H1 (cell line): ENCODE measurements at regions not wholly inside any gene's neighbourhood (a gene's known extent, or its start where the extent isn't known, plus 50 kb on each side); places are given as distances from the start of the nearest gene placed in this dataset.

Source experiments
- CTCF ChIA-PET: fragments of 300-600 bp; sonication (Branson Sonifier 250); formaldehyde crosslinking; loops from one replicate; lab custom pipeline; 2021; ENCODE audit not compliant: partially characterized antibody; lab: Charles Lee
- POLR2A ChIA-PET: fragments of 300-600 bp; sonication (Branson Sonifier 250); formaldehyde crosslinking; loops from one replicate; lab custom pipeline; 2021; ENCODE audit warnings: inconsistent platforms; ENCODE audit not compliant: partially characterized antibody; lab: Charles Lee
- DNase-seq, 2 experiments: peaks; one replicate each; pipeline versions ENCODE4 v3.0.0 to v3.0.0-alpha.2; 2010 to 2022; ENCODE audit warnings: low spot score in 2 of 2, low read depth in 1 of 2, mixed read lengths in 1 of 2
- FAIRE-seq: peaks from 2 replicates; lab custom pipeline; 2011; peaks lifted over from hg19 to GRCh38; lab: Jason Lieb, UNC
- H2AFZ ChIP-seq: 2 replicates; pipeline ENCODE4 v1.8.1; 2012; ENCODE audit warnings: low read length, inconsistent platforms
- H2AK5ac ChIP-seq: 2 replicates; pipeline ENCODE4 v1.6.1; 2013; ENCODE audit warnings: low read depth, low read length
- H2BK120ac ChIP-seq: replicated peaks from 2 replicates; pipeline ENCODE3; 2013; ENCODE audit warnings: low read depth, low read length, inconsistent platforms
- H2BK12ac ChIP-seq: 2 replicates; pipeline ENCODE4 v1.6.1; 2013; ENCODE audit warnings: low read depth, low read length
- H2BK15ac ChIP-seq: 2 replicates; pipeline ENCODE4 v1.6.1; 2013; ENCODE audit warnings: low read length
- H2BK20ac ChIP-seq: 2 replicates; pipeline ENCODE4 v1.6.1; 2013; ENCODE audit warnings: low read length
- H2BK5ac ChIP-seq: 2 replicates; pipeline ENCODE4 v1.6.1; 2013; ENCODE audit warnings: low read depth, low read length
- H3K14ac ChIP-seq: 2 replicates; pipeline ENCODE4 v1.6.1; 2013; ENCODE audit warnings: inconsistent platforms; ENCODE audit not compliant: insufficient read length
- H3K18ac ChIP-seq: 2 replicates; pipeline ENCODE4 v1.6.1; 2013; ENCODE audit warnings: low read length; ENCODE audit errors: extremely low read depth
- H3K23ac ChIP-seq: 2 replicates; pipeline ENCODE4 v1.6.1; 2013; ENCODE audit warnings: inconsistent platforms; ENCODE audit not compliant: insufficient read length
- H3K23me2 ChIP-seq: 2 replicates; pipeline ENCODE4 v1.6.1; 2013; ENCODE audit warnings: low read depth, low read length
- H3K27ac ChIP-seq: 2 replicates; pipeline ENCODE4 v1.6.1; 2011; ENCODE audit warnings: low read depth, low read length, inconsistent platforms
- H3K27me3 ChIP-seq, 4 experiments: replicated peaks in 1 of 4; 1 replicate in 1 of 4; 2 replicates in 3 of 4; pipeline versions ENCODE4 v1.6.1 to v1.8.1; 2011 to 2013; ENCODE audit warnings: low read length in 3 of 4, mild to moderate bottlenecking in 3 of 4, inconsistent platforms in 2 of 4, mixed read lengths in 2 of 4, moderate library complexity in 1 of 4; ENCODE audit not compliant: control insufficient read depth in 3 of 4, insufficient read depth in 3 of 4; ENCODE audit errors: extremely low read depth in 1 of 4
- H3K36me3 ChIP-seq, 4 experiments: 2 replicates each; pipeline versions ENCODE4 v1.6.1 to v1.8.1; 2011 to 2013; ENCODE audit warnings: mild to moderate bottlenecking in 4 of 4, low read length in 3 of 4, moderate library complexity in 2 of 4, control low read depth in 1 of 4, inconsistent platforms in 1 of 4; ENCODE audit not compliant: insufficient read depth in 4 of 4, control insufficient read depth in 2 of 4
- H3K4ac ChIP-seq: replicated peaks from 2 replicates; pipeline ENCODE3; 2013; ENCODE audit warnings: low read length, low read depth, mixed read lengths, inconsistent platforms; ENCODE audit not compliant: insufficient read length
- H3K4me1 ChIP-seq, 4 experiments: replicated peaks in 1 of 4; 1 replicate in 1 of 4; 2 replicates in 3 of 4; pipeline versions ENCODE4 v1.6.1 to v1.8.1; 2011 to 2013; ENCODE audit warnings: low read length in 3 of 4, inconsistent platforms in 2 of 4, mixed read lengths in 1 of 4; ENCODE audit not compliant: insufficient read depth in 4 of 4, control insufficient read depth in 3 of 4
- H3K4me2 ChIP-seq, 2 experiments: 2 replicates each; pipeline versions ENCODE4 v1.6.1 to v1.8.1; 2011 to 2013; ENCODE audit warnings: low read depth in 2 of 2, low read length in 2 of 2, control low read depth in 1 of 2, inconsistent platforms in 1 of 2, mild to moderate bottlenecking in 1 of 2; ENCODE audit not compliant: insufficient read depth in 1 of 2
- H3K4me3 ChIP-seq, 4 experiments: fragments of 200-600, 300-600 bp in 1 of 4; sonication (generic), shearing (Covaris generic), sonication (Bioruptor Twin) in 1 of 4; 2 replicates each; pipeline versions ENCODE4 v1.5.1 to v1.8.1; 2011 to 2016; ENCODE audit warnings: low read length in 4 of 4, low read depth in 3 of 4, control low read depth in 2 of 4, inconsistent platforms in 2 of 4, mild to moderate bottlenecking in 2 of 4, mixed read lengths in 1 of 4, moderate library complexity in 1 of 4; ENCODE audit not compliant: insufficient read depth in 2 of 4; ENCODE audit errors: extremely low read depth in 1 of 4
- H3K56ac ChIP-seq: replicated peaks from 2 replicates; pipeline ENCODE3; 2013; ENCODE audit warnings: low read depth, mild to moderate bottlenecking, mixed read lengths, low read length, inconsistent platforms; ENCODE audit not compliant: insufficient read length
- H3K79me1 ChIP-seq: 2 replicates; pipeline ENCODE4 v1.6.1; 2013; ENCODE audit warnings: low read depth, low read length, control low read depth
- H3K79me2 ChIP-seq, 2 experiments: 2 replicates each; pipeline versions ENCODE4 v1.6.1 to v1.8.1; 2012 to 2013; ENCODE audit warnings: low read length in 2 of 2, mild to moderate bottlenecking in 2 of 2, inconsistent platforms in 1 of 2; ENCODE audit not compliant: insufficient read depth in 2 of 2, control insufficient read depth in 1 of 2
- H3K9ac ChIP-seq, 4 experiments: replicated peaks in 1 of 4; 1 replicate in 1 of 4; 2 replicates in 3 of 4; pipeline versions ENCODE4 v1.6.1 to v1.8.1; 2011 to 2013; ENCODE audit warnings: low read depth in 3 of 4, low read length in 3 of 4, control low read depth in 2 of 4, mild to moderate bottlenecking in 2 of 4, moderate library complexity in 2 of 4, inconsistent platforms in 1 of 4; ENCODE audit errors: extremely low read depth in 1 of 4
- H3K9me3 ChIP-seq, 2 experiments: 2 replicates each; pipeline versions ENCODE4 v1.6.1 to v1.8.1; 2012 to 2013; ENCODE audit warnings: mild to moderate bottlenecking in 2 of 2, moderate library complexity in 2 of 2, control low read depth in 1 of 2, inconsistent platforms in 1 of 2, low read depth in 1 of 2, low read length in 1 of 2, mixed read lengths in 1 of 2; ENCODE audit not compliant: insufficient read depth in 2 of 2
- H4K20me1 ChIP-seq, 2 experiments: replicated peaks in 1 of 2; 2 replicates each; pipeline versions ENCODE3 to v1.8.1; 2011 to 2013; ENCODE audit warnings: inconsistent platforms in 2 of 2, low read length in 2 of 2, mild to moderate bottlenecking in 1 of 2; ENCODE audit not compliant: insufficient read depth in 2 of 2, control insufficient read depth in 1 of 2
- H4K5ac ChIP-seq: 2 replicates; pipeline ENCODE4 v1.6.1; 2013; ENCODE audit warnings: low read length, low read depth, mixed read lengths, inconsistent platforms; ENCODE audit not compliant: insufficient read length
- H4K8ac ChIP-seq: 2 replicates; pipeline ENCODE4 v1.8.0; 2013; ENCODE audit warnings: mild to moderate bottlenecking, moderate library complexity, low read length, inconsistent platforms; ENCODE audit not compliant: insufficient read depth; ENCODE audit errors: extremely low read depth
- H4K91ac ChIP-seq: replicated peaks from 2 replicates; pipeline ENCODE3; 2013; ENCODE audit warnings: low read length, mixed read lengths, inconsistent platforms; ENCODE audit not compliant: insufficient read length
- GTF2F1 ChIP-seq: IDR thresholded peaks from 2 replicates; pipeline ENCODE4 v1.6.1; 2012; ENCODE audit warnings: low read depth, low read length, improper control_type of control experiment, borderline replicate concordance
- RAD21 ChIP-seq, 2 experiments: IDR thresholded peaks in 1 of 2; conservative IDR thresholded peaks in 1 of 2; 2 replicates each; pipeline ENCODE4 v1.6.1; 2011; ENCODE audit warnings: low read depth in 2 of 2, low read length in 2 of 2, improper control_type of control experiment in 1 of 2, inconsistent platforms in 1 of 2, mild to moderate bottlenecking in 1 of 2, moderate library complexity in 1 of 2
- WGBS, 2 experiments: shearing (Covaris generic) in 1 of 2; methylation state at CpG; one replicate each; pipeline versions ENCODE4 v1.1.6 to v1.1.7; 2013 to 2015; ENCODE audit warnings: low lambda C conversion rate in 2 of 2, mixed read lengths in 2 of 2, inconsistent platforms in 1 of 2, low coverage in 1 of 2, missing lambda C conversion rate in 1 of 2; ENCODE audit not compliant: insufficient replicate concordance in 2 of 2, insufficient coverage in 1 of 2, insufficient read length in 1 of 2; ENCODE audit errors: extremely low coverage in 1 of 2, missing lambda C conversion rate in 1 of 2; 5-methylcytosine and 5-hydroxymethylcytosine counted together

- Histone ChIP-seq H2BK12ac (no peak overlapping the region), H3K4ac (no peak overlapping the region), H3K9me3 (no peaks in the 10 kb centered on the region), H3K23ac (no peak overlapping the region), H4K8ac (no peak overlapping the region), H3K36me3 (no peaks in the 10 kb centered on the region), H3K56ac (no peak overlapping the region), H4K91ac (no peak overlapping the region), H2AK5ac (no peak overlapping the region), H3K4me2 (no peak overlapping the region), H3K4me3 (no peak overlapping the region), H3K27ac (no peak overlapping the region), H2AFZ (peak overlapping the region; percentile 68; the same call in 1 of the 2 replicates), H2BK15ac (no peak overlapping the region), H2BK120ac (no peak overlapping the region), H3K9ac (no peak overlapping the region), H3K14ac (no peak overlapping the region), H3K23me2 (no peaks in the 10 kb centered on the region), H2BK20ac (no peak overlapping the region), H3K4me1 (peaks cover 0 to 3% (median 0%) of the 10 kb centered on the region in 4 experiments; a peak in 1 of 7 replicates), H3K79me2 (no peaks in the 10 kb centered on the region), H3K18ac (no peak overlapping the region), H4K20me1 (no peaks in the 10 kb centered on the region), H4K5ac (no peak overlapping the region), H2BK5ac (no peak overlapping the region), H3K27me3 (no peaks in the 10 kb centered on the region), H3K79me1 (no peaks in the 10 kb centered on the region)
- 100% methylated on average over 4 of the region's 4 CpGs; no CpG with 5 or more reads in 1 of the 2 experiments for WGBS, 2 experiments
- DNase-seq, result no peak
- ChIA-PET CTCF (interaction anchor here (1.2 kb wide), 1 partner anchor 242 kb away, joined by 3 read pairs; no protein-coding TSS in a partner anchor), POLR2A (no interaction called here)
- no peak for FAIRE-seq
- no peak for TF ChIP-seq GTF2F1
- 0 out of 4 replicates have a peak, but pooled peaks have one; percentile 7 to 22 for TF ChIP-seq RAD21 (IDR thresholded peaks at IDR 0.05 in 1 of 2, conservative IDR thresholded peaks at IDR 0.05 in 1 of 2; ENCODE audit: low read depth in 2 of 2, low read length in 2 of 2)
Measured at GRCh38 chr2:160551259-160551658, 57.7 kb upstream of the RBMS1 start.
